ENCODE measurements at regions not wholly inside any gene's neighbourhood (a gene's known extent, or its start where the extent isn't known, plus 50 kb on each side); places are given as distances from the start of the nearest gene placed in this dataset.

- Histone ChIP-seq H3K9me2 (ENCODE audit: insufficient read depth) (no peaks in the 10 kb centered on the region; the same call in 1 of the 2 replicates), H3K4me3 (no peak overlapping the region), H3K27me3 (ENCODE audit: insufficient read depth, low read depth) (peaks cover 33% of the 10 kb centered on the region), H3K27ac (no peak overlapping the region), H2AFZ (no peak overlapping the region), H3K9me3 (ENCODE audit: insufficient read depth, low read depth) (no peaks in the 10 kb centered on the region), H3K4me2 (no peak overlapping the region), H3K4me1 (replicated peaks; ENCODE audit: insufficient read depth) (no peaks in the 10 kb centered on the region), H3K36me3 (ENCODE audit: low read depth) (no peaks in the 10 kb centered on the region), H3F3A (ENCODE audit: insufficient read depth, low read depth) (no peaks in the 10 kb centered on the region), H3K79me2 (ENCODE audit: low read depth) (no peaks in the 10 kb centered on the region), H4K20me1 (ENCODE audit: insufficient read depth) (no peaks in the 10 kb centered on the region)
- no peak for DNase-seq
- CTCF ChIA-PET, result no interaction called here
- intact Hi-C loops (cut with micrococcal nuclease; ENCODE audit: unreplicated experiment), result no loop called here
- no peak for TF ChIP-seq EZH2 (IDR thresholded peaks at IDR 0.05; ENCODE audit: low read depth)
- POLR2A ChIA-PET (ENCODE audit: unreplicated experiment), result no interaction called here
- BruUV-seq (replicated peaks), result no TSS peak
Observed at GRCh38 chr14:89566644-89567415, 149.8 kb upstream of the FOXN3 start.

DNA sequence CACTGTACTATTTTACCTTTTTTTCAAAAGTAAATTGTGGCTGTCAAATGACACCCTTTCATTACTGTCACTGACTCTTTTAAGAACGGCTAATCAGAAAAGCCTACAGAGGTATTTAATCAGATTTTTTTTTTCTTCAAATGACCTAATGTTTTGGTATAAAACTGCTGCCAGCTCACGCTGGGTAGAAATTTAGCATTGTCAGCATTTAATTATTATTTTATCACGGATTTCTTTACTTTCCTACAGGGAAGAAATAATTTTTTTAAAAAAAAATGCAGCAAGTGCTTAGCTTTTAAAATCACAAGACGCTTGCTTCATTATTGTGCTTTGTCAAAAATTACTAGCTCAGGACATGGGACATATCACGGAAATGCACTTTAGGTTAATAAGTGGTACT is 149.1 kb upstream of the FOXN3 start:
- Histone ChIP-seq H3K4me1 (replicated peaks; ENCODE audit: insufficient read depth) (no peaks in the 10 kb centered on the region), H3K36me3 (ENCODE audit: low read depth) (no peaks in the 10 kb centered on the region), H3K9me2 (ENCODE audit: insufficient read depth) (no peaks in the 10 kb centered on the region), H3K27me3 (ENCODE audit: insufficient read depth, low read depth) (peaks cover 33% of the 10 kb centered on the region), H3K4me3 (no peak overlapping the region), H3F3A (ENCODE audit: insufficient read depth, low read depth) (no peaks in the 10 kb centered on the region), H4K20me1 (ENCODE audit: insufficient read depth) (no peaks in the 10 kb centered on the region), H3K9me3 (ENCODE audit: insufficient read depth, low read depth) (no peaks in the 10 kb centered on the region), H3K4me2 (no peak overlapping the region), H2AFZ (no peak overlapping the region), H3K79me2 (ENCODE audit: low read depth) (no peaks in the 10 kb centered on the region), H3K27ac (no peak overlapping the region)
- TF ChIP-seq EZH2 (IDR thresholded peaks at IDR 0.05; ENCODE audit: low read depth), result no peak
- no peak for TF ChIP-seq CTCF (conservative IDR thresholded peaks at IDR 0.05)
- intact Hi-C loops (cut with micrococcal nuclease; ENCODE audit: unreplicated experiment), result no loop called here
- POLR2A ChIA-PET (ENCODE audit: unreplicated experiment), result no interaction called here
- DNase-seq, result no peak
- BruUV-seq (replicated peaks), result no TSS peak
- CTCF ChIA-PET, result no interaction called here

GRCh38 chr14:89565607-89566006 is 148.6 kb upstream of the FOXN3 start:
- Histone ChIP-seq H3K4me1 (replicated peaks; ENCODE audit: insufficient read depth) (no peaks in the 10 kb centered on the region), H3K27ac (no peak overlapping the region), H3K36me3 (ENCODE audit: low read depth) (no peaks in the 10 kb centered on the region), H3K4me3 (no peak overlapping the region), H2AFZ (no peak overlapping the region), H3K4me2 (no peak overlapping the region), H3K27me3 (ENCODE audit: insufficient read depth, low read depth) (peaks cover 33% of the 10 kb centered on the region), H3F3A (ENCODE audit: insufficient read depth, low read depth) (no peaks in the 10 kb centered on the region), H3K9me3 (ENCODE audit: insufficient read depth, low read depth) (no peaks in the 10 kb centered on the region), H4K20me1 (ENCODE audit: insufficient read depth) (no peaks in the 10 kb centered on the region), H3K9me2 (ENCODE audit: insufficient read depth) (no peaks in the 10 kb centered on the region), H3K79me2 (ENCODE audit: low read depth) (no peaks in the 10 kb centered on the region)
- TF ChIP-seq CTCF (conservative IDR thresholded peaks at IDR 0.05), result no peak
- TF ChIP-seq EZH2 (IDR thresholded peaks at IDR 0.05; ENCODE audit: low read depth), result no peak
- no peak for DNase-seq
- CTCF ChIA-PET, result no interaction called here
- intact Hi-C loops (cut with micrococcal nuclease; ENCODE audit: unreplicated experiment), result no loop called here
- POLR2A ChIA-PET (ENCODE audit: unreplicated experiment), result no interaction called here
- BruUV-seq (replicated peaks), result no TSS peak

GRCh38 chr14:89564989-89565388 is 148.0 kb upstream of the FOXN3 start:
- POLR2A ChIA-PET (ENCODE audit: unreplicated experiment), result interaction anchor here (0.5 kb wide), 1 partner anchor 63 kb away, joined by 6 read pairs; no protein-coding TSS in a partner anchor
- Histone ChIP-seq H2AFZ (no peak overlapping the region), H3K36me3 (ENCODE audit: low read depth) (no peaks in the 10 kb centered on the region), H3K4me3 (no peak overlapping the region), H3K79me2 (ENCODE audit: low read depth) (no peaks in the 10 kb centered on the region), H3K27me3 (ENCODE audit: insufficient read depth, low read depth) (peaks cover 33% of the 10 kb centered on the region), H4K20me1 (ENCODE audit: insufficient read depth) (no peaks in the 10 kb centered on the region), H3F3A (ENCODE audit: insufficient read depth, low read depth) (no peaks in the 10 kb centered on the region), H3K4me1 (replicated peaks; ENCODE audit: insufficient read depth) (no peaks in the 10 kb centered on the region), H3K9me2 (ENCODE audit: insufficient read depth) (no peaks in the 10 kb centered on the region), H3K9me3 (ENCODE audit: insufficient read depth, low read depth) (no peaks in the 10 kb centered on the region), H3K27ac (no peak overlapping the region), H3K4me2 (no peak overlapping the region)
- intact Hi-C loops (cut with micrococcal nuclease; ENCODE audit: unreplicated experiment), result no loop called here
- DNase-seq, result no peak
- TF ChIP-seq EZH2 (IDR thresholded peaks at IDR 0.05; ENCODE audit: low read depth), result no peak
- TF ChIP-seq CTCF (conservative IDR thresholded peaks at IDR 0.05), result no peak
- BruUV-seq (replicated peaks), result no TSS peak
- CTCF ChIA-PET, result no interaction called here
